ENCODE measurements at regions not wholly inside any gene's neighbourhood (a gene's known extent, or its start where the extent isn't known, plus 50 kb on each side); places are given as distances from the start of the nearest gene placed in this dataset.

- WGBS, 2 donors: 61 to 66% methylated on average over 9 to 22 of the region's 23 CpGs
- no peaks in the 10 kb centered on the region for H3K4me1 ChIP-seq
- H3K27ac ChIP-seq: no peak overlapping the region
- no peaks in the 10 kb centered on the region for H3K36me3 ChIP-seq (replicated peaks in 1 of 2; ENCODE audit: insufficient read depth in 1 of 2, low read depth in 2 of 2)
- no peaks in the 10 kb centered on the region for H3K9me3 ChIP-seq
- H3K4me3 ChIP-seq: no peak overlapping the region
- ATAC-seq (no peak), DNase-seq (no peak)
- intact Hi-C loops (cut with DNase I): no loop called here
- TF ChIP-seq POLR2A (IDR thresholded peaks at IDR 0.05): no peak
- no peak for TF ChIP-seq CTCF (IDR thresholded peaks at IDR 0.05)
- H3K27me3 ChIP-seq: no peaks in the 10 kb centered on the region
These were observed 205.2 kb upstream of the PPP2R2D start for GRCh38 chr10:131695496-131696165.

- TF ChIP-seq POLR2A (IDR thresholded peaks at IDR 0.05) (no peak), CTCF (IDR thresholded peaks at IDR 0.05) (no peak)
- 52 to 56% methylated on average over 21 of the region's 21 CpGs for WGBS, 2 donors
- Histone ChIP-seq H3K27me3 (no peaks in the 10 kb centered on the region), H3K4me1 (no peaks in the 10 kb centered on the region), H3K4me3 (no peak overlapping the region), H3K36me3 (replicated peaks in 1 of 2; ENCODE audit: insufficient read depth in 1 of 2, low read depth in 2 of 2) (no peaks in the 10 kb centered on the region), H3K27ac (no peak overlapping the region), H3K9me3 (no peaks in the 10 kb centered on the region)
- ATAC-seq: no peak
- intact Hi-C loops (cut with DNase I): no loop called here
- DNase-seq: peak in 1 of 4 donors; percentile 2
These were observed 203.2 kb upstream of the PPP2R2D start for GRCh38 chr10:131697476-131698128.

GRCh38 chr10:131698232-131698631 is 202.6 kb upstream of the PPP2R2D start:
- Histone ChIP-seq H3K27me3 (no peaks in the 10 kb centered on the region), H3K27ac (no peak overlapping the region), H3K4me1 (no peaks in the 10 kb centered on the region), H3K9me3 (no peaks in the 10 kb centered on the region), H3K4me3 (no peak overlapping the region), H3K36me3 (replicated peaks in 1 of 2; ENCODE audit: insufficient read depth in 1 of 2, low read depth in 2 of 2) (no peaks in the 10 kb centered on the region)
- no peak for TF ChIP-seq CTCF (IDR thresholded peaks at IDR 0.05)
- TF ChIP-seq POLR2A (IDR thresholded peaks at IDR 0.05): no peak
- DNase-seq (no peak), ATAC-seq (no peak)
- intact Hi-C loops (cut with DNase I): no loop called here
- 73 to 74% methylated on average over 10 of the region's 10 CpGs for WGBS, 2 donors

GRCh38 chr10:131698986-131699385 is 201.8 kb upstream of the PPP2R2D start:
- TF ChIP-seq POLR2A (IDR thresholded peaks at IDR 0.05): no peak
- no peak for TF ChIP-seq CTCF (IDR thresholded peaks at IDR 0.05)
- DNase-seq (no peak), ATAC-seq (no peak)
- H3K27ac ChIP-seq: no peak overlapping the region
- no peaks in the 10 kb centered on the region for H3K9me3 ChIP-seq
- H3K27me3 ChIP-seq: no peaks in the 10 kb centered on the region
- 64 to 66% methylated on average over 12 of the region's 12 CpGs for WGBS, 2 donors
- no peak overlapping the region for H3K4me3 ChIP-seq
- intact Hi-C loops (cut with DNase I): no loop called here
- no peaks in the 10 kb centered on the region for H3K36me3 ChIP-seq (replicated peaks in 1 of 2; ENCODE audit: insufficient read depth in 1 of 2, low read depth in 2 of 2)
- no peaks in the 10 kb centered on the region for H3K4me1 ChIP-seq

- DNase-seq: peak in 1 of 4 donors; percentile 1
- TF ChIP-seq POLR2A (IDR thresholded peaks at IDR 0.05) (no peak), CTCF (IDR thresholded peaks at IDR 0.05) (no peak)
- Histone ChIP-seq H3K36me3 (replicated peaks in 1 of 2; ENCODE audit: insufficient read depth in 1 of 2, low read depth in 2 of 2) (no peaks in the 10 kb centered on the region), H3K9me3 (no peaks in the 10 kb centered on the region), H3K4me1 (no peaks in the 10 kb centered on the region), H3K4me3 (no peak overlapping the region), H3K27me3 (no peaks in the 10 kb centered on the region), H3K27ac (no peak overlapping the region)
- intact Hi-C loops (cut with DNase I): no loop called here
- WGBS, 2 donors: 56 to 63% methylated on average over 6 to 7 of the region's 7 CpGs
- no peak for ATAC-seq
These were observed 200.8 kb upstream of the PPP2R2D start for GRCh38 chr10:131700032-131700431.

Measured in body of pancreas (tissue), 4 donors.